HG03378 (cell line): ENCODE measurements at regions not wholly inside any gene's neighbourhood (a gene's known extent, or its start where the extent isn't known, plus 50 kb on each side); places are given as distances from the start of the nearest gene placed in this dataset.

Source experiments
- ATAC-seq: cut with Tn5 transposase; IDR thresholded peaks from one replicate; pipeline ENCODE4 v1.9.1; 2021; ENCODE audit warnings: mild to moderate bottlenecking, moderate library complexity; ENCODE audit not compliant: unreplicated experiment

GRCh38 chrX:124280294-124280902, 52.1 kb upstream of the TEX13D start:
- no peak for ATAC-seq

- ATAC-seq = no peak
Measured at GRCh38 chrX:124282580-124282979, 49.9 kb upstream of the TEX13D start.
